HG03520 (cell line): ENCODE measurements at regions not wholly inside any gene's neighbourhood (a gene's known extent, or its start where the extent isn't known, plus 50 kb on each side); places are given as distances from the start of the nearest gene placed in this dataset.
"Not testable (repeated sequence)": the region's sequence is repeated elsewhere in the genome, so short reads cannot be mapped to it uniquely, and the experiment has no call there.

Source experiments
- ATAC-seq: cut with Tn5 transposase; IDR thresholded peaks from one replicate; pipeline ENCODE4 v1.9.1; 2021; ENCODE audit warnings: mild to moderate bottlenecking, moderate library complexity; ENCODE audit not compliant: unreplicated experiment

GRCh38 chr20:53872561-53873229 lies 197.7 kb downstream of the BCAS1 start:
- ATAC-seq: no peak

GRCh38 chr20:53872081-53872541 lies 198.3 kb downstream of the BCAS1 start:
- ATAC-seq: no peak

GRCh38 chr20:53871541-53871940 lies 198.9 kb downstream of the BCAS1 start:
- no peak for ATAC-seq

- ATAC-seq: no peak
Observed at GRCh38 chr20:53870426-53871315, 199.7 kb downstream of the BCAS1 start.

GRCh38 chr20:53869466-53870258 lies 200.7 kb downstream of the BCAS1 start:
- ATAC-seq: peak; percentile 52

GRCh38 chr20:53867741-53868351 lies 202.5 kb downstream of the BCAS1 start:
- ATAC-seq: no peak

- no peak for ATAC-seq
Observed at GRCh38 chr20:53866794-53867740, 203.3 kb downstream of the BCAS1 start.

- no peak for ATAC-seq
Observed at GRCh38 chr20:53865901-53866793, 204.2 kb downstream of the BCAS1 start.

GRCh38 chr20:53864765-53865683 lies 205.4 kb downstream of the BCAS1 start:
- ATAC-seq: not testable (repeated sequence)

GRCh38 chr20:53863923-53864641 lies 206.3 kb downstream of the BCAS1 start:
- ATAC-seq: not testable (repeated sequence)

GRCh38 chr20:53863535-53863922 lies 206.9 kb downstream of the BCAS1 start:
- not testable (repeated sequence) for ATAC-seq

- not testable (repeated sequence) for ATAC-seq
Observed at GRCh38 chr20:53863039-53863438, 207.4 kb downstream of the BCAS1 start.

GRCh38 chr20:53862490-53862889 lies 207.9 kb downstream of the BCAS1 start:
- ATAC-seq: not testable (repeated sequence)

GRCh38 chr20:53862136-53862397 lies 208.3 kb downstream of the BCAS1 start:
- ATAC-seq: not testable (repeated sequence)

- ATAC-seq: no peak
Observed at GRCh38 chr20:53859684-53860083, 210.7 kb downstream of the BCAS1 start.

- not testable (repeated sequence) for ATAC-seq
Observed at GRCh38 chr20:53859009-53859408, 211.4 kb downstream of the BCAS1 start.

- not testable (repeated sequence) for ATAC-seq
Observed at GRCh38 chr20:53858516-53858915, 211.9 kb downstream of the BCAS1 start.
